IPS-20b (cell line): ENCODE measurements at regions not wholly inside any gene's neighbourhood (a gene's known extent, or its start where the extent isn't known, plus 50 kb on each side); places are given as distances from the start of the nearest gene placed in this dataset.
"Not testable (repeated sequence)": the region's sequence is repeated elsewhere in the genome, so short reads cannot be mapped to it uniquely, and the experiment has no call there.

ENCODE experiments used
- H3K27ac ChIP-seq: one replicate; pipeline ENCODE4 v1.5.1; 2013; ENCODE audit warnings: low read length
- H3K27me3 ChIP-seq: 2 replicates; pipeline ENCODE4 v1.6.1; 2013; ENCODE audit warnings: mild to moderate bottlenecking, low read length, inconsistent platforms; ENCODE audit not compliant: insufficient read depth
- H3K36me3 ChIP-seq: 2 replicates; pipeline ENCODE4 v1.6.1; 2013; ENCODE audit warnings: low read depth, mild to moderate bottlenecking, inconsistent platforms, low read length, moderate library complexity; ENCODE audit not compliant: insufficient read depth
- H3K4me1 ChIP-seq: 2 replicates; pipeline ENCODE4 v1.6.1; 2013; ENCODE audit warnings: mild to moderate bottlenecking, control low read depth, inconsistent platforms, low read length, moderate library complexity; ENCODE audit not compliant: insufficient read depth
- H3K4me3 ChIP-seq: 2 replicates; pipeline ENCODE4 v1.5.1; 2013; ENCODE audit warnings: mild to moderate bottlenecking, low read length, inconsistent platforms
- H3K9ac ChIP-seq: 2 replicates; pipeline ENCODE4 v1.6.1; 2013; ENCODE audit warnings: low read depth, mild to moderate bottlenecking, inconsistent platforms, low read length, moderate library complexity
- H3K9me3 ChIP-seq: 2 replicates; pipeline ENCODE4 v1.6.1; 2013; ENCODE audit warnings: mild to moderate bottlenecking, low read depth, low read length, inconsistent platforms; ENCODE audit not compliant: insufficient read depth

DNA sequence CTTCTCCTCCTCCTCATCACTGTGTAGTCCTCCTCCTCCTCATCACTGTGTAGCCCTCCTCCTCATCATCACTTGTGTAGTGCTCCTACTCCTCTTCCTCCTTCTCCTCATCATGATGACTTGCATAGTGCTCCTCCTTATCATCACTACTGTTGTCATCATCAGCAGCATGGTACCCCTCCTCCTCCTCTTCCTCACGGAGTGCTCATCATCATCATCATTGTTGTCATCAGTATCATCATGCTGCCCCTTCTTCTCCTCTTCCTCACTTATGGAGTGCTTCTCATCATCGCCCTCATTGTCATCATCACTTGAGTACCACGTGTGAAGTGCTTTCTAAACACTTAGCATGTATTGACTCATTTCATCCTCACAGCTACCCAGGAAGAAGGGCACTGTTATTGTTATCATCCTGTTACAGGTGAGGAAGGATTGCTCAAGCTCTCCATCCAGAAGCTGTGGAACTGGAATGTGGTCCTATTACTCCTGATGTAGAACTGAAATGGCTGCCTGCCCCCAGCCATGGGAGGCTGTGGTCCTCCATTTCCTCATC is 122.8 kb upstream of the SHH start:
- no peaks in the 10 kb centered on the region for H3K27me3 ChIP-seq
- no peak overlapping the region for H3K9ac ChIP-seq
- H3K4me1 ChIP-seq, result no peaks in the 10 kb centered on the region
- H3K27ac ChIP-seq, result no peak overlapping the region
- peaks cover 28% of the 10 kb centered on the region; the same call in 1 of the 2 replicates for H3K9me3 ChIP-seq
- H3K36me3 ChIP-seq, result no peaks in the 10 kb centered on the region
- H3K4me3 ChIP-seq, result no peak overlapping the region

GRCh38 chr7:155932324-155932723 is 120.1 kb upstream of the SHH start:
- not testable (repeated sequence) for H3K4me1 ChIP-seq, H3K9ac ChIP-seq, H3K27ac ChIP-seq, H3K36me3 ChIP-seq, H3K9me3 ChIP-seq, H3K27me3 ChIP-seq, H3K4me3 ChIP-seq

- Histone ChIP-seq H3K4me1 (no peaks in the 10 kb centered on the region), H3K27ac (no peak overlapping the region), H3K27me3 (no peaks in the 10 kb centered on the region), H3K4me3 (no peak overlapping the region), H3K36me3 (no peaks in the 10 kb centered on the region), H3K9ac (no peak overlapping the region), H3K9me3 (peaks cover 14% of the 10 kb centered on the region)
Observed at GRCh38 chr7:155931396-155932085, 119.3 kb upstream of the SHH start.

- no peak overlapping the region for H3K4me3 ChIP-seq
- no peaks in the 10 kb centered on the region for H3K4me1 ChIP-seq
- peaks cover 14% of the 10 kb centered on the region for H3K9me3 ChIP-seq
- no peaks in the 10 kb centered on the region for H3K36me3 ChIP-seq
- no peaks in the 10 kb centered on the region for H3K27me3 ChIP-seq
- no peak overlapping the region for H3K27ac ChIP-seq
- H3K9ac ChIP-seq, result no peak overlapping the region
Observed at GRCh38 chr7:155930527-155930926, 118.3 kb upstream of the SHH start.

DNA sequence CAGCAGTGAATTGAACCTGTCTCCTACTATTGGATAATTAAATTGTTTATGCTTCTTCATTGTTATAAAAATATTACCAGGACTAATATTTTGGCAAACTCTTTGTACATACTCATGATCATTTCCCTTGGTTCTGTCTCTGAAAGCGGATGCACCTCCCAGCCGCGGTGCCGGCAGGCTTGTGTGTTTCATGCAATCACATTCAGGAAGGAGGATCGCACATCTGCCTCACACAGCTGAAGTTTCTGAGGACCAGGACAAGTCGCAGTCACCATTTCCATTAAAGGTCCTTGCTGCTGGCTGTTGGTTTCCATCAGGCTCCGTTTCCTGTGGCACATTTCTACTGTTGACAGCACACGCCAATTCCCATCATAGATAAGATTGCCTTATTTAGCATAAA is 117.8 kb upstream of the SHH start:
- Histone ChIP-seq H3K36me3 (no peaks in the 10 kb centered on the region), H3K9ac (no peak overlapping the region), H3K4me1 (no peaks in the 10 kb centered on the region), H3K27ac (no peak overlapping the region), H3K4me3 (no peak overlapping the region), H3K27me3 (no peaks in the 10 kb centered on the region), H3K9me3 (peaks cover 14% of the 10 kb centered on the region)

DNA sequence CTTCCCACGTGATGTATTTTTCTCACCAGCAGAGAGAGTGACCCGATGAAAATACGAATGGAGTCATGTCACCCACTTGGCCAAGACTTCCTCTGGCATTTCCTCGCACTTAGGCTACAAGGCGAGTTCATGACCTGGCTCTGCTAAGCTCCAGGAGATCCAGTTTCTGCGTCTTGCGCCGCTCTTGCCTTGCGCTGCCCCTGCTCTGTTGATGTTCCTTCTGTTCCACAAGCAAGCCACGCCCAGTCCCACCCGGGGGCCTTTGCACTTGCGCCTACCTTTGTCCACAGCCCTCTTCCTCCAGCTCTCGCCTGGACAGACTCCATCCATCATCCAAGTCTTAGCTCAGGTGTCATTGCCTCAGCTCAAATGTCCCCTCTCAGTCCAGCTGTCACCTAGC is 116.3 kb upstream of the SHH start:
- H3K36me3 ChIP-seq, result no peaks in the 10 kb centered on the region
- H3K4me1 ChIP-seq, result no peaks in the 10 kb centered on the region
- no peak overlapping the region for H3K27ac ChIP-seq
- H3K9me3 ChIP-seq, result peaks cover 14% of the 10 kb centered on the region
- no peaks in the 10 kb centered on the region for H3K27me3 ChIP-seq
- no peak overlapping the region for H3K9ac ChIP-seq
- H3K4me3 ChIP-seq, result no peak overlapping the region

DNA sequence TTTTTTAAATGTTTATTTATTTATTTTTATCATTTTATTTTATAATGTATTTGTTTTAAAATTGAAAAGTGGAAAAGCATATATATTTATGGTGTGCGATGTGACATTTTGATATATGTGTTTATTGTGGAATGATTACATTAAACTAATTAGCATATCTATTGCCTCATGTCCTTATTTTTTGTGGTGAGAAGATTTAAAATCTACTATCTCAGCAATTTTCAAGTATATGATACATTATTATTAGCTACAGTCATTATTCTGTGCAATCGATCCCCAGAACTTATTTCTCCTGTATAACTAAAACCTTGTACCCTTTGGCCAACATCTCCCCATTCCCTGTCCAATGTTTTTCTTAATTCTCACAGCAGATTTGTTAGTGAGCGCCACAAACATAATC is 115.6 kb upstream of the SHH start:
- Histone ChIP-seq H3K9ac (no peak overlapping the region), H3K27ac (no peak overlapping the region), H3K36me3 (no peaks in the 10 kb centered on the region), H3K27me3 (no peaks in the 10 kb centered on the region), H3K9me3 (peaks cover 9% of the 10 kb centered on the region; the same call in 1 of the 2 replicates), H3K4me1 (no peaks in the 10 kb centered on the region), H3K4me3 (no peak overlapping the region)

GRCh38 chr7:155925682-155926081 is 113.4 kb upstream of the SHH start:
- Histone ChIP-seq H3K9me3 (peaks cover 9% of the 10 kb centered on the region; the same call in 1 of the 2 replicates), H3K4me1 (no peaks in the 10 kb centered on the region), H3K27me3 (no peaks in the 10 kb centered on the region), H3K9ac (no peak overlapping the region), H3K36me3 (no peaks in the 10 kb centered on the region), H3K4me3 (no peak overlapping the region), H3K27ac (no peak overlapping the region)

DNA sequence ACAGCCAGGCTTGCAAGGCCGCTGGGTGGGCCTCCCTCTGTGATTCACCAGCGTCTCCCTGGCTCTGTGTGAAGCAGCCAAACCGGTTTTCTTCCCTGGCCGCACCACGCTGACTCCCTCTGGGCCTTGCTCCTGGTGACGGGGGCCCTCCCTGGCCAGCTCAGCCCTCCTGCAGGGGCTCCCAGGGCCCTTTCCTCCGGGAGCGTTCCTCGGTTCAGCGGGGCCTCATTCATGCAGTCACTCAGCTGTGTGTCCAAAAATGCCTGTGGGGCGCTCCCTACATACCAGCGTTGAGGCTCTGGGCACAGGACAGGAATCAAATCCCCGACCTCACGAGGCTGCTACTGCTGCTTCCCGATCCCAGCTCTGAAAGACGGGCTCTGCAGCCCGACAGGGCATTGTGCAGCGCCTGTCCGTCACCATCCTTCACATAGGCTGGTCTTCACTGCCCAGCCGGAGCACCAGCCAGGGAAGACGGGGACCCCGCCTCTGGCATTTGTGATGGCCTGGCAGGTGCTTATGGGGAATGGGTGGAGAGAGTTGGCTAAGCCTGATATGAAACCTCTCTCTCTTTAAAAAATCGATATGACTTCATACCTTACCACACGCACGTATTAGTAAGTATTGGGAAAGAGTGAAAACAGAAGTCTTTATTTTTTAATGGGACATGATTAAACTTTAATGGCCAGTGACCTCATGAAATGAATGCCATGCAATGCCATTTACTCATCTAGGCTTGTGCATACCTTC is 110.0 kb upstream of the SHH start:
- no peaks in the 10 kb centered on the region for H3K27me3 ChIP-seq
- H3K4me1 ChIP-seq, result no peaks in the 10 kb centered on the region
- peaks cover 5% of the 10 kb centered on the region; the same call in 1 of the 2 replicates for H3K9me3 ChIP-seq
- no peak overlapping the region for H3K4me3 ChIP-seq
- H3K27ac ChIP-seq, result no peak overlapping the region
- H3K9ac ChIP-seq, result no peak overlapping the region
- no peaks in the 10 kb centered on the region for H3K36me3 ChIP-seq

- H3K27ac ChIP-seq, result no peak overlapping the region
Observed at GRCh38 chr7:155921804-155922066, 109.5 kb upstream of the SHH start.

DNA sequence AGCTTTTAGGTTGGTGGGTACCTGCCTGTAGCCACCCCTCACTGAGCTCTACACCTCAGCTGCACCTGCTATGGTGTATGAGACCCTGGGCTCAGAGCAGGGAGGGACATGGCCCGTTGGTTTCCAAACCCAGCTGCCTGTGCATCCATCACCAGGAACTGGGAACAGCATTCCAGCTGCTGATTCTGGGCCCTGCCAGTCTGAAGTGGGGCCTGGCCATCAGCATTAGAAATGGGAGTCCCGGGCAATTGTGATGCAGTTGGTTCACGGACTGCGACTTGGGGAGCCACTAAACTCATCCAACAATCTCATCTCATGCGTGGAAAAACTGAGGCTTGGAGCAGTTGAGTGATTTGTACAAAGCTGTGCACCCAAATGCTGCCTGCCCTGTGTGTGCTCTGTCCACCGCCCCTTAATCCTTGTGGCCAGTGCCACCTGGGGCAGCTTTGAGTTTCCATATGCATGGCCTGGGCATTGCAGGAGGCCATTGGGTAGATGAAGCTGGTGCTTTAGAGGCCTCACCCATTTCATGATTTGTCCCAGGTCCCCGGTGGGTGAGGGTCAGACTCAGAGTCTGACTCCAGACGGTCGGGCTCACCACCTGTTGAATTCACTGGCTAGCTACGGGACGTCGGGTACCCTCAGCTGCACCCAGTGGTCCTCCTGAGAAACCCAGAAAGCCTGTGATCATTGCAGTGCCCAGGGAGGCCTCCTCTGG is 109.0 kb upstream of the SHH start:
- H3K9me3 ChIP-seq, result no peaks in the 10 kb centered on the region
- H3K4me3 ChIP-seq, result no peak overlapping the region
- no peaks in the 10 kb centered on the region for H3K36me3 ChIP-seq
- no peak overlapping the region for H3K9ac ChIP-seq
- H3K27ac ChIP-seq, result no peak overlapping the region
- H3K4me1 ChIP-seq, result no peaks in the 10 kb centered on the region
- no peaks in the 10 kb centered on the region for H3K27me3 ChIP-seq

More at GRCh38 chr7:155921804-155922066, 109.5 kb upstream of the SHH start:
- Histone ChIP-seq H3K9me3 (0 out of 2 replicates have a peak, but pooled peaks cover under 1% of the 10 kb centered on the region), H3K36me3 (no peaks in the 10 kb centered on the region), H3K27me3 (no peaks in the 10 kb centered on the region), H3K4me1 (no peaks in the 10 kb centered on the region), H3K9ac (no peak overlapping the region), H3K4me3 (no peak overlapping the region)
